ENCODE measurements at regions not wholly inside any gene's neighbourhood (a gene's known extent, or its start where the extent isn't known, plus 50 kb on each side); places are given as distances from the start of the nearest gene placed in this dataset.
"Not testable (repeated sequence)": the region's sequence is repeated elsewhere in the genome, so short reads cannot be mapped to it uniquely, and the experiment has no call there.

- DNase-seq (ENCODE audit: low read depth) = no peak
Measured at GRCh38 chr15:69675731-69676130, 223.1 kb downstream of the RPLP1 start.

- DNase-seq (ENCODE audit: low read depth) = no peak
Measured at GRCh38 chr15:69677403-69677802, 224.8 kb downstream of the RPLP1 start.

DNA sequence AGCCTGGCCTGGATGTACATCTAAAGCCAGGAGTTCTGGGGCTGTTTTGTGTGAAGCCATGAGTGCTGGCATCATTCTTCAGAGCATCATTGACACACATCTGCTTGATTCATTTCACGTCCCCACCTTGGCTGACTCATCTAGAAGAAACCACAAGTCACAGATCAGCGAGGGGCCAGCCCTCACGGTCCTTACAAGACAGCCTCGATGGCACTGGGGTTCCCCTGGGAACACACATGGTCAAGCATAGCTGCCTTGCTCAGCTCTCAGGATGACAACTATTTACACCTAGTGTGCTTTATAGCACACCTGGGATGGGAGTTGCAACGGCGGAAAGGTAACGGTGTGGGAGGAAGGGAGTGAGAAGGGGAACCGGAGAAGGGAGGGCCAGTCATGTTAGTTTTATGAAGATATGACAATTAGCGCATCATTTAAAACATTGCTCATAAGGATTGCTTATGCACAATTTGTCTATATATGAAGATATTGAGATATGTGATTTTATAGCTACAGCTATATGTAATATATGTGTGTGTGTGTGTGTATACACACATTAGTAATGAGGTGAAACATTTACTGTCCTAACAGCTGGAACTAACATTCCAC, 227.1 kb downstream of the RPLP1 start:
- no peak for DNase-seq (ENCODE audit: low read depth)

- DNase-seq (ENCODE audit: low read depth) = not testable (repeated sequence)
Measured at GRCh38 chr15:69684823-69685222, 232.2 kb downstream of the RPLP1 start.

- no peak for DNase-seq (ENCODE audit: low read depth)
Measured at GRCh38 chr15:69685512-69686452, 233.2 kb downstream of the RPLP1 start.

GRCh38 chr15:69686626-69687025, 234.0 kb downstream of the RPLP1 start:
- no peak for DNase-seq (ENCODE audit: low read depth)

GRCh38 chr15:69689133-69689532, 236.5 kb downstream of the RPLP1 start:
- DNase-seq (ENCODE audit: low read depth) = no peak

DNA sequence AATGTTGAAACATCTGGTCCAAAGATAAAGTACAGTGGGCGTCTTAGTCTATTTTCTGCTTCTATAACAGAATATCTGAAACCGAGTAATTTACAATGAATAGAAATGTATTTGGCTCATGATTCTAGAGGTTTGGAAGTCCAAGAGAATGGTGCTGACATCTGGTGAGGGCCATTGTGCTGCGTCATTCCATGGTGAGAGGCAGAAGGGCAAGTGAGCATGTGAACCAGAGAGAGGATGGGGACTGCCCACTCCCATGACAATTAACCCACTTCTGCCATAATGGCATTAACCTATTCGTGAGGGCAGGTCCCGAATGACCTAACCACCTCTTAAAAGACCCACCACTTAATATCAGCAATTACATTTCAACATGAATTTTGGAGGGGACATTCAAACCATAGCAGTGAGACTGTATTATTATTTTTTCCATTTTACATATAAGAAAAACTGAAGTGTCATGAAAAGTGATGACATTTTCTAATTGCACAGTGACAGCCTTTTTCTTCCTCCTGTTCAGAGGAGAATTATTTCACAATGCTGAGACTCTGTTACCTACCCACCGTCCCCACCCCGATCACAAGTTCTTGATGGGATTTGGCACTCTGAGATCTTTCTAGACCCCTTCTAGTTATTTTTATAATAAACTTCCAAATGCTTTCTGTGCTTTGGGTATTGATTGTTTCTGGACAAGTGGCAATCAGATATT, 238.8 kb downstream of the RPLP1 start:
- no peak for DNase-seq (ENCODE audit: low read depth)

DNA sequence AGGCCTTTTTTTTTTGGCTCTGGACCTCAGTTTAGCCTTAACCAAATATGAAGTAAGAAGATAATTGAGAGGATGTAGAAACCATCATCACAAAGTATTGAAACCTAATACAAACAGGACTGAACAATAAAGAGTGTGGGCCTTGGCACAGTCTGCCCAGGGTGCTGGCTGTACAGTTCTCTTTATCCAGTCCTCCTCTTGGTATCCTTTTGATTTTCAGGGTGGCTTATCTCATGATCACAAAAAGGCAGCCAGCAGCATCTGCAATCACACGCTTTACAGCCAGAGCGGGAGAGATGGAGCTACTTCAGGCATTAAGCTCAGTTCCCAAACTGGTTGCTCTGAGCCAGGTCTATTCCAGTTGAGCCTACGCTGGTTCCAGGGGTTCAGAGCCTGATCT, 239.7 kb downstream of the RPLP1 start:
- DNase-seq (ENCODE audit: low read depth) = no peak

GRCh38 chr15:69693059-69693458, 240.4 kb downstream of the RPLP1 start:
- DNase-seq (ENCODE audit: low read depth) = no peak

DNA sequence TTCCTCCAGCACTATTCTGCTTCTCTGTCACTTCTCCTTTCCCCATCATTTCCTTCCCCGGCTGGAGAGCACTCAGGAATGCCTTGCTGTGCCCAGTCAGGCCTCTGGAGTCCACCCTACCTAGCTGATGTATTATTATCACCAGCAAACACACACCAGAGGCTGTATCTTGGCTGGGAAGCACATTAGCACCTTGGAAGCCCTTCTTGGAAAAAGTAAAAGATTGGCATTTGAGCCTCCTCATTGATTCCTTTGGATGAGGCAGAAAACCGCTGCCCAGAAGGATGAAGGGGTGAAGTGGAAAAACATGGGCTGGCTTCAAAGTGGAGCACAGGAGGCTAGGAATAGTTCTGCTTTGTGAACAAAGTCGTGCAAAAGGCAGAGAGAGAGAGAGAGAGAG, 244.3 kb downstream of the RPLP1 start:
- no peak for DNase-seq (ENCODE audit: low read depth)

GRCh38 chr15:69697916-69698315, 245.3 kb downstream of the RPLP1 start:
- no peak for DNase-seq (ENCODE audit: low read depth)

DNA sequence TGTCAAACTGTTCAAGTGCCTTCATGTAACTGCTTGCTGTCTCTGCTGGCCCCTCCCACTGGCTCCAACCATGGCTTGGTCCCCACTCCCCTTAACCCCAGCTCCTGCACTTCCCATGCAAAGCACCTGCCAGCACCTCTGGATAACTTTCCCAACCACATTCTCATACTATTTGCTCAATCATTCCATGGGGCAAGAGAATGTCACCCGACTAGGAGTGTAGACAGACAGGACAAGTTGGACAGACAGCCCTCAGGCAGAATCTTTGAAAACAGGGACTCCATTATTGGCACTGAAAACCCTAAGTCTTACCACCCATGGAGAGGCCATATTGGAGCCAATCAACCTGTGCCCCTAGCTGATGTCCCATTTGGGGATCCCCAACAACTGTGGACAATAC, 246.5 kb downstream of the RPLP1 start:
- no peak for DNase-seq (ENCODE audit: low read depth)

DNA sequence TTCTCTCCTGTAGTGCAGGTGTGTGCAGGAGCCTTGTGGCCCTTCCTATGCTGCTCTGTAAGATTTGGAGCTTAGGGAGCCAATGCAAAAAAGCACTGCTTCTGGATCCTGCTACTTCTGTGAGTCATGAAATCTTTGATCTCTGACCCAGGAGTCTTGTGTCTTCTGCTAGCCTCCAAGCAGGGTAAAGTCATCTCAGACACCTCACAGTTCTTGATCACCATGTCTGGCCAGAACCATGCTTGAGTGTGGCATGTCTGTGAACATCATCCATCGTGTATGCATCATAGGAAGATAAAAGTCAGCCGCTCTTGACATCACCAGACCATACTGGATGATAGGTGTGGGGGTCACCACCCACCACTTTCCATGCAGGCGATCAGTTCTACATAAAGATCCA, 247.8 kb downstream of the RPLP1 start:
- no peak for DNase-seq (ENCODE audit: low read depth)

GRCh38 chr15:69701198-69701597, 248.6 kb downstream of the RPLP1 start:
- no peak for DNase-seq (ENCODE audit: low read depth)

- DNase-seq (ENCODE audit: low read depth) = no peak
Measured at GRCh38 chr15:69703532-69704187, 251.0 kb downstream of the RPLP1 start.

- no peak for DNase-seq (ENCODE audit: low read depth)
Measured at GRCh38 chr15:69704229-69704628, 251.6 kb downstream of the RPLP1 start.

DNA sequence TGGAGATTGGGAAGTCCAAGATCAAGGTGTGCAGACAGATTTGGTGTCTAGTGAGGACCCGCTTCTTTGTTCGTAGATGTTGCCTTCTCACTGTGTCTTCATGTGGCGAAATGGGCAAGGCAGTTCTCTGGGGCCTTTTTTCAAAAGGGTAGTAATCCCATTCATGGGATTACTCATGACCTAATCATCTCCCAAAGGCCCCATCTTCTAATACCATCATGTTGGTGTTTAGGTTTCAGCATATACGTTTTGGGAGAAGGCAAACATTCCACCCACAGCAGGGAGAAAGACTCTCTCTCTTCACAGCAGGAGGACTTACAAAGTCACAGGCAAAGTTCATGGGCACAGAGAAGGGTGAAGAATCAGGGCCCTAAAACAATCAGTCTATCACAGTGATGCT, 252.1 kb downstream of the RPLP1 start:
- DNase-seq (ENCODE audit: low read depth) = no peak

- DNase-seq (ENCODE audit: low read depth) = no peak
Measured at GRCh38 chr15:69706353-69707097, 253.9 kb downstream of the RPLP1 start.

DNA sequence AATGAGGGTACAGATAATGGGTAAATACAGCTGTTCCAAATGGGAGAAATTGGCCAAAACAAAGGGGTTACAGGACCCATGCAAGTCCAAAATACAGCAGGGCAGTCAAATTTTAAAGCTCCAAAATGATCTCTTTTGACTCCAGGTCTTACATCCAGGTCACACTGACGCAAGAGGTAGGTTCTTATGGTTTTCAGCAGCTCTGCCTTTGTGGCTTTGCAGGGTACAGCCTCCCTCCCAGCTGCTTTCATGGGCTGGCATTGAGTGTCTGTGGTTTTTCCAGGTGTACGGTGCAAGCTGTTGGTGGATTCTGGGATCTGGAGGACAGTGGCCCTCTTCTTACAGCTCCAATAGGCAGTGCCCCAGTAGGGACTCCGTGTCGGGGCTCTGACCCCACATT, 254.6 kb downstream of the RPLP1 start:
- DNase-seq (ENCODE audit: low read depth) = not testable (repeated sequence)

DNA sequence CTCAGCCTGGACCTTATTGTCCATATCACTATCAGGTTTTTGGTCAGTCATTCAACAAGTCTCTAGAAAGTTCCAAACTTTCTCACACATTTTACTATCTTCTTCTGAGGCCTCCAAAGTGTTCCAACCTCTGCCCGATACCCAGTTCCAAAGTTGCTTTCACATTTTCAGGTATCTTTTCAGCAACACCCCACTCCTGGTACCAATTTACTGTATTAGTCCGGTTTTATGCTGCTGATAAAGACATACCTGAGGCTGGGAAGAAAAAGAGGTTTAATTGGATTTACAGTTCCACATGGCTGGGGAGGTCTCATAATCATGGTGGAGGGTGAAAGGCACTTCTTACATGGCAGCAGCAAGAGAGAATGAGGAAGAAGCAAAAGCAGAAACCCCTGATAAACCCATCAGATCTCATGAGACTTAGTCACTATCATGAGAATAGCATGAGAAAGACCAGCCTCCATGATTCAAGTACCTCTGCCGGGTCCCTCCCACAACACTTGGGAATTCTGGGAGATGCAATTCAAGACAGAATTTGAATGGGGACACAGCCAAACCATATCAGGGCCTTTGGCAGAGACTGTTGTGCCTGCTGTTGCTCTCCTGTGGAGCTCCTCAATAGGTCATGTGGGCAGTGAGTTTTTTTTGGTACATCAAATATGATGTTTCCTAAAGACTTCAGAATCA, 256.0 kb downstream of the RPLP1 start:
- not testable (repeated sequence) for DNase-seq (ENCODE audit: low read depth)

Measured in CMK (cell line).